AG08396 (cell line): ENCODE measurements at regions not wholly inside any gene's neighbourhood (a gene's known extent, or its start where the extent isn't known, plus 50 kb on each side); places are given as distances from the start of the nearest gene placed in this dataset.
"Not testable (repeated sequence)": the region's sequence is repeated elsewhere in the genome, so short reads cannot be mapped to it uniquely, and the experiment has no call there.

Experiments
- DNase-seq: peaks from one replicate; pipeline ENCODE4 v3.0.0; 2012; ENCODE audit warnings: low spot score, mixed read lengths

DNA sequence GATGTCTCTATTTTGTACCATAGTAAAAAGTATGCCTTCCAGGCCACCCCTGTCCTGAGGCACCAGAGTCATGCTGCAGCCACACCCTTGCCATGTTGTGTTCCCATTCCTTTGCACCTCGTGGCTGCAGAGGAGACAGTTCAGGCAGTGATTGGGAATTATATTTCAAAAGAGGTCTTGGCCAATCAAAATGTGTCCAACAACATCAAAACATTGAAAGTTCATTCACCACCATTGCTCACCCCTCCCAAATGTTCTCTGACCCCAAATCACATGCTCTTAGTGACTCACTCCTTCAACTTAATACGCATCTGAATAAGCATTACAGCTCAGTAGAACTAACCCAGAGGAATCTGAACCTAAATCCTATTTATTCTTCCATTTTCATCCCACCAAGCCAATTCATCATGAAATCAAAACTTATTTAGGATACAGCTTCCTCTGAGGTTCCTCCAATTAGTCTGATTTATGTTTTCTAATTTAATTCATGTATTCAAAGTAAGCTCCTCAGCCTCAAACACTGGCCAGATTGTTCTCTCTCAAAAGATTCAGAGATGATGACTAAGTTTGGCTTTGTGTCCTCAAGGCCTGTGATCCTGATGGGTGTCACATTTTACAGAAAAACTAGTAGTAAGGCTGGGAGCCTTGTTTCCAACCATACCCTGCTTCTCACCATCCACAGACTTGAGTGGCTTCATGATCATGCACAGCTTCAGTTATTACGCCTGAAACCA lies 323.2 kb upstream of the INTU start:
- peak; percentile 31 for DNase-seq

DNA sequence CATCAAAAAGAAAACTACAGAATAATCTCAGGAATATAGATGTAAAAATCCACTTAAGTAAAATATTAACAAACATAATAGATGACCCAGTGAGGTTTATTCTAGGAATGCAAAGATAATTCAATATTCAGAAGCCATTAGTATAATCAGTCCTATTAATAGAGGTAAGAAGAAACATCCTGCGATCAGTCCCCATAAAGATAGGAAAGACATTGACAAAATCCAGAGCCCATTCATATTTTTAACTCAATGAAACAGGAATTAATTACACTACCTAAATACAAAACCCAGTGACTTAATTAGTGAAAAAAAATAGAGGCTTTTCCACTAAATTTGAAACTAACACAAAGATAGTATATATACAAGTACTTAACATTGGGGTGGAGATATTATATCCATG lies 321.4 kb upstream of the INTU start:
- DNase-seq: no peak

DNA sequence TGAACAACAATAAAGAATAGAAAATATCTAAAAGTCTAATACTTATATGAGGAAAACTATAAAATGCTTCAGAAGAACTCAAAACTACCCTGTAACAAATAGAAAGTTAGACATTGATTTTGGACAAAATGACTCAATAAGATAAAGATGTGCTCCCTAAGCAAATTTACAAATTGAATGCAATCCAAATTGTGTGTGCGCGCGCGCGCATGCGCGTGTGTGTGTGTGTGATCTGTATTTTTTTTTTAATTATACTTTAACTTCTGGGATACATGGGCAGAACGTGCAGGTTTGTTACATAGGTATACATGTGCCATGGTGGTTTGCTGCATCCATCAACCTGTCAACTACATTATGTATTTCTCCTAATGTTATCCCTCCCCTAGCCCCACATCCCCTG lies 320.8 kb upstream of the INTU start:
- DNase-seq: no peak

DNA sequence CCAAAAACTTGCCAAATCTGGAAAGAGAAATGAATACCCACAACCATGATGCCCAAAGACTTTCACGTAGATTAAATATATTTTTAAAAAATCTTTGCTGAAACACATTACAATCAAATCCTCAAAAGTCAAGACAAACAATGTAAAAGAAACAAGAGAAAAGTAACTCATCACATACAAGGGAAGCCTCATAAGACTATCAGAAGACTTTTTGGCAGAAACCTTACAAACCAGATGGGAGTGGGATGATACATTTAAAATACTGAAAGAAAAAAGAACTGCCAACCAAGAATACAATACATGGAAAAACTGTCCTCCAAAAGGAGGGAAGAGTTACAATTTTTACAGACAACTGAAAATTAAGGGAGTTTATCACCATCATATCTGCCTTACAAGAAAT lies 319.0 kb upstream of the INTU start:
- no peak for DNase-seq

DNA sequence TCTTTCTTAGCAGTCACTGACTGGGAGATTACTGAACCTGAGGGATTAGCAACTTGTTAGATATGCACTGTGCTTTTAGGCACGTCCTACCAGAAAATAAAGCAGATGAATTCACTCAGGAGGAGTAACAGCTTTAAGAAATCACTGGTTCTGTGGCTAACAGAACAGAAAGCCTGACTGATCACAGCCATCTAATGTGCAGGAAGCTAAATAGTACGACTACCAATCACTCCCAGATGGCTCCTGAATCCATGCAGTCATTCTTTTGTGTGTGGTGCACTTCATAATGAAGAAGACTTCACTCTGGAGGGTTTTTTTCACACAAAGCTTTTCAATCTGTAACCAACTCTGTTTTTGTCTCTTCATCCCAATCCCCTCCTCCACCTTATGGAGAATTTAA lies 305.3 kb upstream of the INTU start:
- no peak for DNase-seq

DNA sequence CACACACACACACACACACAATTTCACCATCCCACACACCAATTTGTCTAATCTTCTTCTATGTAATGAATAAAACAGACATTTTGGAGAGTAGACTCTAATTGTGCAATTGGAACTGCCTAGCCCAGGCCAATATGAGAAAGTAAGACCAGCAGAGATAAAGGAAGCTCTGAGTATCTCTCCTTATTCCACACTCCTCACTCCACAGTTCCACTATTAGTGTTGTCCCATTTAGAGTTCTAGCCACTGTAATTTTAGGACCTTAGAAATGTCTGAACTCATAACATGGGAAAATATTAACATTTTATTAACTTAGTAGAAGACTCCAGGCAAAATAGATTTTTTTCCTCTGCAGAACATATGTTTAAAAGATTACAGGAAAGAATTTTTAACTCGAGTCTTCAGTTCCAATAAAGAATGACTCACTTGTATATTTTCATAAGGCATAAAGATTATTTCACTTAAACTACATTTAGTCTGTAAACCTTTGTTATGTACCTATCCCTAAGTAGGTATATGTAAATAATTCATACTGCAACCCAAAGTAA lies 297.6 kb upstream of the INTU start:
- no peak for DNase-seq

DNA sequence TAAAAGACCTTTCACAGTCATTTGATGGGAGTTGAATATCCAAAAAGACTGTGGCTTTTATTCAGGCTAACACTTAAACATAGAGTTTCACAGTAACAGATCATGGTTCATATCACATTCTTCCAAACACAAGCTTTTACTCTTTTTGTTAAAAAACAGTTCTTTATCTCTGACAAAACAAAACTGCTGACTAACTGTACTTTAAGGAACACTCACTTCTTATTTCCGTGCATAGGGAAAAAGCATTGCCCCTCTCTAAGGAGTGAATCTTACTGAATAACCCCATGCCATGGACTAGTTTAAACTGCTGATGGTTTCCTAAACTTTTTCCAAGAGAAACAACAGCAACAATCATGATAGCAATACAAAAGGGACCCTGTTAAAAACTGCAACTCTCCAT lies 297.0 kb upstream of the INTU start:
- no peak for DNase-seq

DNA sequence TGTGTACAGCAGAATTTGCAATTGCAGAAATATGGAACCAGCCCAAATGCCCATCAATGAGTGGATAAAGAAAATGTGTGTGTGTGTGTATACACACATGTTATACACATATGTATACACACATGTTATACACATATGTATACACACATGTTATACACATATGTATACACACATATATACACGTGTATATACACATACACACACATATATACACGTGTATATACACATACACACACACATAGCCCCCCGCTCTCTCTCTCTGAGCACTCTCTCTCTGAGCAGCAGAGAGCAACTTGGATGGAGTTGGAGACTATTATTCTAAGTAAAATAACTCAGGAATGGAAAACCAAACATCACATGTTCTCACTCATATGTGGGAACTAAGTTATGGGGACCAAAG lies 289.6 kb upstream of the INTU start:
- not testable (repeated sequence) for DNase-seq

DNA sequence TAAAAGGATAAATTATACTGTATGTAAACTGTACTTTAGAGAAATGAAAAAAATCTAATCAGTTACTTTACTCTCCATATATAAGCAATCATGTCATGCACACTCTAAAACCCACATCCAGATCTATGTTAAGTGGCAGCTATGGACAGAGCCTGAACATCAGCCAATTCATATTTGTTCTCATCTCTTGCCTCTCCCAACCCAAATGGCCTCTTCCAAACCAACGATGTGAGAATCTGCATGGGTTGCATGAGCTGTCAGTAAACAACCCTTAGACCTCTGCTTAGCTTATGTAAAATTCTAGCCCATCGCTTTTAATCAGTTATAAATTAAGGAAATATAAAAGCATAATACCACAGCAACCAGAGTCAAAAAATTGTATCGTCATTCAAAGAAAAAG lies 288.7 kb upstream of the INTU start:
- no peak for DNase-seq

DNA sequence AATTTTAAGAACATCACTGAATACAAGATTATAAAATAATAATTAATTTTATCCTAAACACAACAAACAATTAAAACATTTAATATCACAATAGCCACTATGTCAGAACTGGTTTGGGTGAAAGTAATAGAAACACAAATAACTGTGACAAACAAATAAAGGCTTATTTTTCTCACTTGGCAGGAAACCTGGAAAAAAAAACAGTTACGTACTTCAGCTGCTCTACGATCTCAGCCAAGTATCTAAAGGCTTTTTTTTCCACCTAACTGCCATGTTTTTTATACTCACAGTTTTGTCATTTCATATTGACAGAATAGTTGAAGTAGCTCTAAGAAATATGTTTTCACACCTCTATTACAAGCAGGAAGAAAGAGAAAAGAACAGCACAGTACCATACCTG lies 284.8 kb upstream of the INTU start:
- no peak for DNase-seq

DNA sequence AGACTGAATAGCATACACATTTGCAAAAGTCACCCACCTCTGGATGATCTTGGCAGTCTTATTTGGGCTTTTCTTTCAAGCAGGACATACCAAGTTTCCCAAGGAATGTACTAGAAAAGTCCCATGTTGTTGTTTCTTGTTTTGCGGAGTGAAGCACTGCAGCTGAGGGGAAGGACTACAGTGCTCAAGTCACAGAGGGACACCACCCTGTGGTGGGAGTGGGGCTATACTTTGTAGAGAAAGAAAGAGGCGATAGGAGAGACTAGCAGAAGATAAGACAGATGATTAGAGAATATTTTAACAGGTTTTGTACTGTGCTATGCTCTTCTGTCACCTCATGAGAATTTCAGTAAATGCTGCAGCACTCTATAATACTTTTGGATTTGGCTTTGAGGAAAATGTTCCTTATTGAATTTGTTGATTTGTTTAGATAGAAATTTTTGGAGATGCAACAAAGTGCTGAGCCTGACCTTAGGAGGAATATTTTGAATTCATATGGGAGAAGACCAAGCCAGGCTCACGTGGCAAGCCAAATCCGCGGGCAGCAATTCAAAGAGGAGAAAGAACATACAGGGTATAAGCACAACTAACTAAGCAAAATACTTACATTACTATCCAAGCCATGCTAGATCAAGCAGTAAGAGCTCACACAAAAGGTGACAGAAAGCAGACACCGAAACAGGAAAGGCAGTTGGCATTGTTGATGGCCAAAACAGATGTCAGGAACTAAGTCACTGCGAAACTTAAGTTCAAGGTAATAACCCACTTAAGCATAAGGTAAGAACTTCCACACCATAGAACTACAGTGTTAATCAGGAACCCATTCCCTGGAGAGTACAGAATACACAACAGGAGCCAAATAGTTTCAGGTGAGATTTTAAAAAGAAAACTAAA lies 280.3 kb upstream of the INTU start:
- DNase-seq: no peak

DNA sequence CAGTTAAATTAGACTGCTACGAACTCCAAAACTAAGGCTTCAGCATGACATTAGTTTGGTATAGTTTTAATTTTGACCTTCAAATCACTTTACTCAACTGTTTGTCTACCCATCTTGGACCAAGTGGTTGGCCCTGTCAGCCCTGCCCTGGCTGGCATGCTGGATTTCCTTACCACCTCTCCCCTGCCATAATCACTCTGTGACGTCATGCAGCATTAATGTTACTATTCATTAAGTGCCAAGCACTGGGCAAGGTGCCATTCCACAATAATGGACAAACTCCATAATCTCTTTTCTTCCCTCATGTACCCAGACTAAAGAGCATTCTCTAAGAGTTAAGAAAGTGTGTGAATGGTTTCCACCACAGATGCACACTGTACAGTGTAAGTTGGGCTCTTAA lies 277.0 kb upstream of the INTU start:
- no peak for DNase-seq

DNA sequence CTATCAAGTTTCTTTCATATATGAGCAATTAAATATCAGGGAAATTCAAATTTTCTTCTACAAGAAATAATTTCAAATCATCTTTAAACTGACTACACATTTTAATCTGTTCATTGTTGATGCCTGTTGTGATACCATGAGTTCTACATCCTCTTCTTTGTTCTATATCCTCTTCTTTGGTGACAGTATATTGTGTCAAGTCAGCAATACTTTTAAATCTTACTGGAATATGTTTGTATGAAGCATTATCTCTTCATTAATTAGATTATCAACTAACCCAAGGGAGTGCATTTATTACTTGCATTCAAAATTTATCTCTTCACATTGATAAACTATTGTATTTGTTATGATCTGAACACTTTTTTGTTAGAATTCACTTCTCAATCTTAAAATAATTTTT lies 275.0 kb upstream of the INTU start:
- DNase-seq: no peak

DNA sequence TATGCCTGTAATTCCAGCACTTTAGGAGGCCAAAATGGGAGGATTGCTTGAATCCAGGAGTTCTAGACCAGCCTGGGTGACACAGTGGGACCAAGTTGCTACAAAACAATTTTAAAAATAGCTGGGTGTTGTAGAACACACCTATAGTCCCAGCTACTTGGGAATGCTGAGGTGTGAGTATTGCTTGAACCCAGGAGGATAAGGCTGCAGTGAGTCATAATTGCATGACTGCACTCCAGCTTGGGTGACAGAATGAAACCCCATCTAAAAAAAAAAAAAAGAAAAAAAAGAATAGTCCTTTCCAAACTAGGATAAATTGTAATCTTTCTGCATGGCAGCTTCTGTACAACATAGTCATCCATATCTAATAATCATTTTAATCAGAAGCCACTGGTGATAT lies 270.1 kb upstream of the INTU start:
- DNase-seq: no peak

DNA sequence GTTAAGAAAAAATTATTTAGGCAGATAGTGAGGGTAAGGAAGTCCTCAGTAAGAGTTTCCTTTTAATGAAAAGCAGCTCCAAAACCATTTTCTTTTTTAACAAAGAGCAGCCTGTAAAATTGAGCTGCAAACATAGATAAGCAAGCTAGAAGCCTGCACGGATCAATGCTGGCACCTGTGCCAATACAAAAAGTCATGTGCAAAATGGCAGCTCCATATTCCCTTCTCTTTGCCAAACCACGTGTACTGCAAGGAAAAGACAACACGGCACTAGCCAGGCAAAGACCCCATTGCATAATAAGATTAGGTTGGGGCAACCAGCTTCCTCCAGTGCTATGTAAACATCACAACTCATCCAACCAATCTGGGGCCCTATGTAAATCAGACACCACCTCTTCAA lies 268.4 kb upstream of the INTU start:
- DNase-seq: no peak

DNA sequence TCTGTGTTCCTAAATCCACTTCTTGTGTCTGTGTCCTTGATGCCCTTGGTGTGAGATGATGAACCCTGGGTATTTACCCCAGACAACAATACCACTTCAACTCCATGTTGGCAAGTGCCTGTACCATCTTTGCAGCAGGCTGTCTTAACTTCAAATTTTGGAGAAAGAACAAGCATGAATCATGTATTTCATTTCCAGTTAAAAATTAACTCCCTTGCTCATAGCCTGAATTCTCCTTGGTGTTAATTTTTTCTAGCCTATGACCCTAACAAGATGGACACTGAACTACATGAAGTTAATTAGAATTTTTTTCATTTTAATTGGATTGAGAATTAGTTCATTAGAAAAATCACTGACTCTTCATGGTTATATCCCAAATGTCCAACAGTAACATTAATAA lies 267.8 kb upstream of the INTU start:
- DNase-seq: no peak

DNA sequence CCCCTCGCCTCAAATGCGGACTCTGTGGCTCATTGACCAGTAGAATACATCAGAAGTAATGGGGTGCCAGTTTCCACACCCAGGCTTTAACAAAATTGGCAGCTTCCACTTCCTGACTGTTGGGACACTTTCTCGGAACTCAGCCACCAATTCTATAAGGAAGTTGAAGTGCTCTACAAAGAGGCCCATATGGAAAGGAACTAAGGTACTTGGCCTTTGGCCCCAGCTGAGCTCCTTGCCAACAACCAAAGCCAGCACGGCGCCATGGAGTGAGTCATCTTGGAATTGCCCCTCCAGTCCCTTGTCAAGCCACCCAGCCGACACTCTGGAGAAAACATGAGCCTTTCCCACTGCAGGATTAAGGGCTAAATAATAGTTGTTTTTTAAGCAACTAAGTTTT lies 262.2 kb upstream of the INTU start:
- DNase-seq: peak; percentile 7

DNA sequence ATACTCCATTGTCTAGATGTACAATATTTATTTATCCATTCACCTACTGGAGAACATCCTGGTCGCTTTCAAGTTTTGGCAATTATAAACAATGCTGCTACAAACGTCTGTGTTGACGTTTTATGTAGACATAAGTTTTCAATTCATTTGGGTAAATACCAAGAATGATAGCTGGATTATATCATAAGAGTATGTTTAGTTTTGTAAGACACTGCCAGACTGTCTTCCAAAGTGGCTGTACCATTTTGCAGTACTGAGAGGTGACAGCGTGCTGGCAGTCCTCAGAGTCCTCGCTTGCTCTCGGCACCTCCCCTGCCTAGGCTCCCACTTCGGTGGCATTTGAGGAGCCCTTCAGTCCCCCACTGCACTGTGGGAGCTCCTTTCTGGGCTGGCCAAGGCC lies 253.3 kb upstream of the INTU start:
- no peak for DNase-seq

DNA sequence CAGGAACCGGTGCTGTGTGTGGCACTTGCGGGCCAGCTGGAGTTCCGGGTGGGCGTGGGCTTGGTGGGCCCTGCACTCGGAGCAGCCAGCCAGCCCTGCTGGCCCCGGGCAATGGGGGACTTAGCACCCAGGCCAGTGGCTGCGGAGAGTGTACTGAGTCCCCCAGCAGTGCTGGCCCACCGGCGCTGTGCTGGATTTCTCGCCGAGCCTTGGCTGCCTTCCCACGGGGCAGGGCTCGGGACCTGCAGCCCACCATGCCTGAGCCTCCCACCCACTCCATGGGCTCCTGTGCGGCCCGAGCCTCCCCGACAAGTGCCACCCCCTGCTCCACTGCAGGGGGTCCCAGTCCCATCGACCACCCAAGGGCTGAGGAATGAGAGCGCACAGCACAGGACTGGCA lies 252.8 kb upstream of the INTU start:
- not testable (repeated sequence) for DNase-seq

DNA sequence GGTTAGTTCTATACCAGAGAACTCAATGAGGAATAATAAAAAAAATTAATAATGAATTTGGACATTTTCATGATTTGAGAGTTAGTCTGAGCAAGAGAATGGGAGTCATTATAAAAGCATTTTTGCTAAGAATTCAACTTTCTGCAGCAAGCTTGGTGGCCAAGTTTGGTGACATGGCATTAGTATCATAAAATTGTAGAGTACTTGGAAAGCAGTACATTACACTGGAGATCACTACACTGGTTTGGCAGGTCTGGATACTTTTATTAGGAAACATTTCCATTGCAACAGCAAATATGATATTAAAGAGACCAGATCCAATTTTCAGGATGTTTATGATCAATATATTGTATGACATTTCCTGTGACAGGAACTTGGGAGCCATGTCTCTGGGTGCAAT lies 249.1 kb upstream of the INTU start:
- no peak for DNase-seq

DNA sequence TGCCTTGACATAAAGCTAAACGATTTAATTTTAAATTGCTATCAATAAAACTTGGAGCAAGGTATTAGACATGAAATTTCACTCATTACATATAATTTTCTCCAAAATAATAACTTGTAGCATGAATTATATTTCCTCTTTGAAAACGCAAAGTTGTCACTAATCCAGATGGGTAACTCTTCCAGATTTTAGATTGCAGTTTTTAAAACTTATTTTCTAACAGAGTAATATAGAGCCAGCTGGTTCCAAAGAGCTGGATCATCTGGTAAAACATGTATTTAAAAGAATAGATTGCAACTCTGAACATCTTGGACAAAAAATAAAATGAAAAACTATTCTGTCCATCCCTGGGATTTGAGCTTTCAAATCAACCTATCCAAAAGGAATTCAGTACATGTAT lies 238.2 kb upstream of the INTU start:
- no peak for DNase-seq

DNA sequence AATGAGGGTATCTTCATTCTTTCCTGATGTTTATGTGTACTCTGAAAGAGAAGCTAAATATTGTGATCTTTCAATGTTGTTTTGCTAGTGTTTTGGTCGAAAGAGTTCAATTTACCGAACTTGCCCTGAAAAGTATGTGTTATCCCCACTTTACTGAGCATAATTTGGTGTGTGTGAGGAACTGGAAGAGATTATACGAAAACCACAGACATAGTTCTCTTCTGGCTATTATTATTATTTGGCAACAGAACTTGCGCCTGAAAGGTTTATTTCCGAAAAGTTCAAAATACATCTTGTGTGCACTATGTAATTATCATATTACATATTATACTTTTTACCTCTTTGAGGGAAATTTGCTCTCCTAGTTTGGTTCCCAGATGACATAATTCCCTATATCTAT lies 232.5 kb upstream of the INTU start:
- DNase-seq: no peak

DNA sequence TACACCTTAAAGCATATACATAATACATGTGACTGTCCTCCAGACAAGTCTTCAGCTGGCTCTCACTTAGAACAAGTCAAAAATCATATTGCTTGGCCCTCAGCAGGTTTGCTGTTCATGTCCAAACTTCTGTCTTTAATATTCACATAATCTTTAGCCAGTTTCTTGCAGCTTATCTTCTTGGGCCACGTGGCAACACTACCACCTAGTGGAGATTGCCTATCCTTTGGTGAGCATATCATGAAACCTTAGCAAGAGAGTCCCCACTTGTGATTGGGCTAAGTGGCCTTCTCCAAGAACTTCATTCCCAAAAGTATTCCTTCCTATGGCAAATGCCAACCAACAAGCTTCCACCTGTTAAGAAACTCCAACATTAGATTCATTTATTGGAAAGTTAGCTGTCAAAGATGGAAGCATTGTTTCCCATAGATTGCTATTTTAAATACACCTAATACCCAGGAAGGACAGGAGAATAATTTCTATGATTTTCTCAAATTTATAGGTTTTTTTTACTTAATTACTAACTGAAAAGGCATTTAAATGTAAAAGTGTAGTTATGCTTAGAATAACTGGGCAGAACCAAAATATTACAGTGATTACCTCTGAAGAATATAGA lies 231.9 kb upstream of the INTU start:
- peak; percentile 60 for DNase-seq
